MCF 10A (cell line): ENCODE measurements at regions not wholly inside any gene's neighbourhood (a gene's known extent, or its start where the extent isn't known, plus 50 kb on each side); places are given as distances from the start of the nearest gene placed in this dataset.

ENCODE experiments used
- BruUV-seq: library from RNA; stranded (reverse); fragments of 400-500 nt; replicated peaks from 2 replicates; lab custom pipeline; 2021; lab: Mats Ljungman, UMichigan
- CTCF ChIA-PET: fragments of 300-600 bp; sonication (Branson Sonifier 250); formaldehyde crosslinking; extraction: SDS; loops from one replicate; lab custom pipeline; 2021; ENCODE audit warnings: antibody characterized with exemption, inconsistent platforms; lab: Yijun Ruan, JAX
- POLR2A ChIA-PET: fragments of 300-600, 350-650 bp; sonication (Branson Sonifier 250); formaldehyde crosslinking; extraction: SDS; loops from one replicate; lab custom pipeline; 2020; ENCODE audit warnings: antibody characterized with exemption, inconsistent platforms; lab: Yijun Ruan, JAX
- DNase-seq: peaks from one replicate; pipeline ENCODE4 v3.0.0-alpha.2; 2018; ENCODE audit not compliant: unreplicated experiment
- H3K27ac Mint-ChIP-seq: one replicate; pipeline ENCODE4 v1.8.0; 2022; ENCODE audit warnings: mild to moderate bottlenecking, low read depth, mixed read lengths; ENCODE audit not compliant: unreplicated experiment
- H3K27me3 Mint-ChIP-seq: one replicate; pipeline ENCODE4 v1.8.0; 2022; ENCODE audit warnings: mixed read lengths; ENCODE audit not compliant: insufficient read depth, unreplicated experiment
- H3K36me3 Mint-ChIP-seq: one replicate; pipeline ENCODE4 v1.8.0; 2022; ENCODE audit warnings: mild to moderate bottlenecking, moderate library complexity, mixed read lengths; ENCODE audit not compliant: insufficient read depth, unreplicated experiment
- H3K4me1 Mint-ChIP-seq: one replicate; pipeline ENCODE4 v1.8.0; 2022; ENCODE audit warnings: mixed read lengths; ENCODE audit not compliant: insufficient read depth, unreplicated experiment
- H3K4me3 Mint-ChIP-seq: one replicate; pipeline ENCODE4 v1.8.0; 2022; ENCODE audit warnings: mild to moderate bottlenecking, moderate library complexity, mixed read lengths; ENCODE audit not compliant: unreplicated experiment
- H3K9me3 Mint-ChIP-seq: one replicate; pipeline ENCODE4 v1.8.0; 2022; ENCODE audit warnings: mixed read lengths; ENCODE audit not compliant: unreplicated experiment
- CTCF ChIP-seq: fragments of 200-600 bp; IDR thresholded peaks from one replicate; pipeline ENCODE4 v1.8.0; 2022; ENCODE audit warnings: antibody characterized with exemption, mild to moderate bottlenecking; ENCODE audit not compliant: unreplicated experiment
- intact Hi-C: fragments of 100-400 bp; cut with micrococcal nuclease; formaldehyde crosslinking; loops from 2 replicates; pipeline ENCODE4 v1.14.1; 2022

GRCh38 chr14:48107646-48108045, 432.2 kb upstream of the MDGA2 start:
- Mint-ChIP-seq H3K27ac (no peak overlapping the region), H3K4me3 (no peak overlapping the region), H3K36me3 (no peaks in the 10 kb centered on the region), H3K9me3 (no peaks in the 10 kb centered on the region), H3K27me3 (peaks cover 12% of the 10 kb centered on the region), H3K4me1 (no peaks in the 10 kb centered on the region)
- CTCF ChIA-PET = no interaction called here
- intact Hi-C loops = no loop called here
- BruUV-seq = no TSS peak
- DNase-seq = no peak
- POLR2A ChIA-PET = no interaction called here
- TF ChIP-seq CTCF = no peak

GRCh38 chr14:48096897-48097296, 421.5 kb upstream of the MDGA2 start:
- DNase-seq = no peak
- BruUV-seq = no TSS peak
- Mint-ChIP-seq H3K27me3 (no peaks in the 10 kb centered on the region), H3K27ac (no peak overlapping the region), H3K4me3 (no peak overlapping the region), H3K9me3 (peaks cover 8% of the 10 kb centered on the region), H3K36me3 (no peaks in the 10 kb centered on the region), H3K4me1 (no peaks in the 10 kb centered on the region)
- intact Hi-C loops = no loop called here
- no peak for TF ChIP-seq CTCF
- ChIA-PET POLR2A (no interaction called here), CTCF (no interaction called here)

- no peak for TF ChIP-seq CTCF
- BruUV-seq = no TSS peak
- ChIA-PET CTCF (no interaction called here), POLR2A (no interaction called here)
- H3K4me3 Mint-ChIP-seq = no peak overlapping the region
- peaks cover 20% of the 10 kb centered on the region for H3K27me3 Mint-ChIP-seq
- no peaks in the 10 kb centered on the region for H3K36me3 Mint-ChIP-seq
- intact Hi-C loops = no loop called here
- no peak for DNase-seq
- H3K27ac Mint-ChIP-seq = no peak overlapping the region
- H3K9me3 Mint-ChIP-seq = no peaks in the 10 kb centered on the region
- no peaks in the 10 kb centered on the region for H3K4me1 Mint-ChIP-seq
Observed at GRCh38 chr14:48086516-48086915, 411.1 kb upstream of the MDGA2 start.

- no peaks in the 10 kb centered on the region for H3K36me3 Mint-ChIP-seq
- H3K4me3 Mint-ChIP-seq = no peak overlapping the region
- DNase-seq = no peak
- no peaks in the 10 kb centered on the region for H3K4me1 Mint-ChIP-seq
- CTCF ChIA-PET = no interaction called here
- intact Hi-C loops = no loop called here
- no peak overlapping the region for H3K27ac Mint-ChIP-seq
- no TSS peak for BruUV-seq
- peaks cover 13% of the 10 kb centered on the region for H3K27me3 Mint-ChIP-seq
- POLR2A ChIA-PET = no interaction called here
- no peak for TF ChIP-seq CTCF
- no peaks in the 10 kb centered on the region for H3K9me3 Mint-ChIP-seq
Observed at GRCh38 chr14:48075487-48075886, 400.1 kb upstream of the MDGA2 start.
